ENCODE measurements at regions not wholly inside any gene's neighbourhood (a gene's known extent, or its start where the extent isn't known, plus 50 kb on each side); places are given as distances from the start of the nearest gene placed in this dataset.

GRCh38 chr10:107540981-107541380 is 376.5 kb upstream of the SORCS1 start:
- TF ChIP-seq EZH2 (IDR thresholded peaks at IDR 0.05; ENCODE audit: low read length, unreplicated experiment) (no peak), CTCF (conservative IDR thresholded peaks at IDR 0.05; ENCODE audit: low read depth, low read length) (no peak), EZH2phosphoT487 (IDR thresholded peaks at IDR 0.05; ENCODE audit: borderline replicate concordance, low read length) (no peak)
- Histone ChIP-seq H4K20me1 (ENCODE audit: low read length) (no peaks in the 10 kb centered on the region), H3K36me3 (ENCODE audit: low read depth, low read length) (no peaks in the 10 kb centered on the region), H3K27ac (ENCODE audit: low read length) (no peak overlapping the region), H3K27me3 (ENCODE audit: low read length) (no peaks in the 10 kb centered on the region), H3K4me3 (ENCODE audit: low read length) (no peak overlapping the region), H3K9me3 (ENCODE audit: low read length) (no peaks in the 10 kb centered on the region), H3K4me1 (ENCODE audit: insufficient read depth, low read length) (peaks cover 9% of the 10 kb centered on the region), H3F3A (ENCODE audit: low read length, unreplicated experiment) (no peaks in the 10 kb centered on the region), H3K9me2 (replicated peaks; ENCODE audit: low read length) (no peaks in the 10 kb centered on the region), H3K4me2 (ENCODE audit: low read length) (no peak overlapping the region), H3K9ac (ENCODE audit: low read length) (no peak overlapping the region), H3K79me2 (ENCODE audit: low read length) (no peaks in the 10 kb centered on the region), H2AFZ (ENCODE audit: low read length) (no peak overlapping the region)
- CTCF ChIA-PET, result no interaction called here
- POLR2A ChIA-PET (ENCODE audit: unreplicated experiment), result no interaction called here
- no TSS peak for BruUV-seq (replicated peaks)
- ATAC-seq (no peak; the same call in 1 of the 2 replicates), DNase-seq (peak; percentile 31)
- intact Hi-C loops (cut with micrococcal nuclease), result loop anchor here (10.0 kb wide), 1 partner anchor 164 kb away; no protein-coding TSS in a partner anchor

- H3K4me3 ChIP-seq (ENCODE audit: low read length), result no peak overlapping the region
- BruUV-seq (replicated peaks), result no TSS peak
- POLR2A ChIA-PET (ENCODE audit: unreplicated experiment), result no interaction called here
- CTCF ChIA-PET, result no interaction called here
- H3K4me1 ChIP-seq (ENCODE audit: insufficient read depth, low read length), result no peaks in the 10 kb centered on the region
- no peaks in the 10 kb centered on the region for H3K36me3 ChIP-seq (ENCODE audit: low read depth, low read length)
- H3K27ac ChIP-seq (ENCODE audit: low read length), result no peak overlapping the region
- no peak overlapping the region for H3K4me2 ChIP-seq (ENCODE audit: low read length)
- ATAC-seq (no peak), DNase-seq (no peak)
- no peak overlapping the region for H3K9ac ChIP-seq (ENCODE audit: low read length)
- H3K79me2 ChIP-seq (ENCODE audit: low read length), result no peaks in the 10 kb centered on the region
- no peaks in the 10 kb centered on the region for H4K20me1 ChIP-seq (ENCODE audit: low read length)
- TF ChIP-seq EZH2 (IDR thresholded peaks at IDR 0.05; ENCODE audit: low read length, unreplicated experiment) (no peak), CTCF (conservative IDR thresholded peaks at IDR 0.05; ENCODE audit: low read depth, low read length) (no peak), EZH2phosphoT487 (IDR thresholded peaks at IDR 0.05; ENCODE audit: borderline replicate concordance, low read length) (no peak)
- H3K27me3 ChIP-seq (ENCODE audit: low read length), result no peaks in the 10 kb centered on the region
- H2AFZ ChIP-seq (ENCODE audit: low read length), result no peak overlapping the region
- no peaks in the 10 kb centered on the region for H3K9me2 ChIP-seq (replicated peaks; ENCODE audit: low read length)
- intact Hi-C loops (cut with micrococcal nuclease), result no loop called here
- no peaks in the 10 kb centered on the region for H3F3A ChIP-seq (ENCODE audit: low read length, unreplicated experiment)
- no peaks in the 10 kb centered on the region for H3K9me3 ChIP-seq (ENCODE audit: low read length)
Measured at GRCh38 chr10:107529350-107529749, 364.8 kb upstream of the SORCS1 start.

GRCh38 chr10:107520348-107520747 is 355.8 kb upstream of the SORCS1 start:
- Histone ChIP-seq H4K20me1 (ENCODE audit: low read length) (no peaks in the 10 kb centered on the region), H3F3A (ENCODE audit: low read length, unreplicated experiment) (no peaks in the 10 kb centered on the region), H3K4me3 (ENCODE audit: low read length) (no peak overlapping the region), H3K27me3 (ENCODE audit: low read length) (no peaks in the 10 kb centered on the region), H3K9me3 (ENCODE audit: low read length) (no peaks in the 10 kb centered on the region), H3K9ac (ENCODE audit: low read length) (no peak overlapping the region), H3K79me2 (ENCODE audit: low read length) (no peaks in the 10 kb centered on the region), H3K9me2 (replicated peaks; ENCODE audit: low read length) (no peaks in the 10 kb centered on the region), H2AFZ (ENCODE audit: low read length) (no peak overlapping the region), H3K4me1 (ENCODE audit: insufficient read depth, low read length) (no peaks in the 10 kb centered on the region), H3K36me3 (ENCODE audit: low read depth, low read length) (no peaks in the 10 kb centered on the region), H3K27ac (ENCODE audit: low read length) (no peak overlapping the region), H3K4me2 (ENCODE audit: low read length) (no peak overlapping the region)
- TF ChIP-seq CTCF (conservative IDR thresholded peaks at IDR 0.05; ENCODE audit: low read depth, low read length) (no peak), EZH2phosphoT487 (IDR thresholded peaks at IDR 0.05; ENCODE audit: borderline replicate concordance, low read length) (no peak), EZH2 (IDR thresholded peaks at IDR 0.05; ENCODE audit: low read length, unreplicated experiment) (no peak)
- BruUV-seq (replicated peaks), result no TSS peak
- intact Hi-C loops (cut with micrococcal nuclease), result no loop called here
- ChIA-PET CTCF (no interaction called here), POLR2A (ENCODE audit: unreplicated experiment) (no interaction called here)
- DNase-seq (no peak), ATAC-seq (no peak)
